ENCODE measurements at regions not wholly inside any gene's neighbourhood (a gene's known extent, or its start where the extent isn't known, plus 50 kb on each side); places are given as distances from the start of the nearest gene placed in this dataset.

DNA sequence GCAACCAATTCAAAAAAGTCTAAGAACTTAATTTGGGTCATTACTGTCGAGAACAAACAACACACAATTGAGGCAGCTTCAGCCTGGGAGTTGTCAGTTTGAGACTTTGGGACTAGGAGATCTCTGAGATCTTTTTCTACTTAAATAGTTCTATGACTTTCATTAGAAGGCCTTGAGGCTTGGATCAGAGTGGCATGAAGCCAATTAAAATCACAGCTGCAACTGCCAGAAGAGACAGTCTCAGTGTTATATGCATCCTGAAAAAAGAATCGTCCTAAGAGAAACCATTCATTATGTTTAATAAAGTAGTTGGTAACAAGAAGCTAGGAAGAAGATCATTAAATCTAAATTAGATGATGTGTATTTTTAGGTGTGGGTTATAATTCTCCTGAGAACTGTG lies 170.8 kb upstream of the RASSF8 start:
- Histone ChIP-seq H3K9me3 (no peaks in the 10 kb centered on the region), H3K4me1 (peaks cover 0 to 18% (median 9%) of the 10 kb centered on the region in 4 donors), H3K4me3 (no peak overlapping the region), H3K27ac (no peak overlapping the region), H3K36me3 (no peaks in the 10 kb centered on the region), H3K27me3 (no peaks in the 10 kb centered on the region)
- intact Hi-C loops (cut with DNase I; ENCODE audit: low total_unique reads), result no loop called here
- DNase-seq, result no peak
- no peak for TF ChIP-seq CTCF (IDR thresholded peaks at IDR 0.05)

- Histone ChIP-seq H3K4me1 (peaks cover 0 to 18% (median 9%) of the 10 kb centered on the region in 4 donors), H3K27me3 (no peaks in the 10 kb centered on the region), H3K4me3 (no peak overlapping the region), H3K36me3 (no peaks in the 10 kb centered on the region), H3K9me3 (no peaks in the 10 kb centered on the region), H3K27ac (peak overlapping the region in 1 of 2 donors; percentile 53)
- DNase-seq, result no peak
- no peak for TF ChIP-seq CTCF (IDR thresholded peaks at IDR 0.05)
- intact Hi-C loops (cut with DNase I; ENCODE audit: low total_unique reads), result no loop called here
Measured at GRCh38 chr12:25788707-25789442, 169.6 kb upstream of the RASSF8 start.

DNA sequence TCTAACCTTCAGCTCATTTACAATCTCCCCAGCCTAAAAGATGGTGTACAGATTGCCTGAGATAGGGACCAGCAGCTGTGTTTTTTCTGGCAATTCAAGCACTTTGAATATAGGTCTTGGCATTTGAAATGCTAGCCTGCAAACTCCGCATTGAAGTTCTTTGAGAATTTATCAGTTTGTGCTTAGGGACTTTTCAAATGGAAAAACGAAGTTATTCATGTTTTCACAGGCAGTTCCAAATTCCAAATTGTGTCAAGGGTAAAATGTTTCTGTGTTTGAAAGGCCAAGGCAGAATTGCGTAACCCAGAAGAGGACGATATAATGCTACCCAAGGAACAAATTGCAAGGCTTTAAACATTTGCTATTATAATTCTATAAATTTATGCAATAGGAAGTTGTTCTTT lies 168.9 kb upstream of the RASSF8 start:
- no peak for TF ChIP-seq CTCF (IDR thresholded peaks at IDR 0.05)
- Histone ChIP-seq H3K36me3 (no peaks in the 10 kb centered on the region), H3K27ac (peak overlapping the region in 1 of 2 donors; percentile 53), H3K9me3 (no peaks in the 10 kb centered on the region), H3K4me3 (no peak overlapping the region), H3K4me1 (peaks cover 0 to 18% (median 9%) of the 10 kb centered on the region in 4 donors), H3K27me3 (no peaks in the 10 kb centered on the region)
- intact Hi-C loops (cut with DNase I; ENCODE audit: low total_unique reads), result no loop called here
- DNase-seq, result no peak

DNA sequence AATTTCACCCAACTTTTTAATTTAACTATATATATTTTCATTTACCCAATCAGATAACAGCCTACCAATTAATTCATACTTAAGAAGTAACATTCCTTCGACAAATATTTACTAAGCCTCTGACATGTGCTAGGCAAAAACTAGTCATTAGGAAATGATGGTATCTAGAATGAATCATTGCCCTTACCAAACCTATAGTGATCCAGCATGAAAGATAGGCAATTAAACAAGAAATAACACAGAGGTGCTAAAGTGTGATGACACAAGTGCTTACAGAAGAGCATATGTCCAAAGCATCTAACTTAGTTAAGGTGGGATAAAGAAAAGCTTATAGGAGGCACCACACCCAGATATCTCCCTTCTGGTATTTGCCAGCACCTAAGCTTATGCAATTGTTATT lies 166.5 kb upstream of the RASSF8 start:
- Histone ChIP-seq H3K27me3 (no peaks in the 10 kb centered on the region), H3K4me1 (peaks cover 0 to 18% (median 9%) of the 10 kb centered on the region in 4 donors), H3K36me3 (no peaks in the 10 kb centered on the region), H3K27ac (no peak overlapping the region), H3K9me3 (no peaks in the 10 kb centered on the region), H3K4me3 (no peak overlapping the region)
- no peak for TF ChIP-seq CTCF (IDR thresholded peaks at IDR 0.05)
- intact Hi-C loops (cut with DNase I; ENCODE audit: low total_unique reads), result no loop called here
- DNase-seq, result no peak

DNA sequence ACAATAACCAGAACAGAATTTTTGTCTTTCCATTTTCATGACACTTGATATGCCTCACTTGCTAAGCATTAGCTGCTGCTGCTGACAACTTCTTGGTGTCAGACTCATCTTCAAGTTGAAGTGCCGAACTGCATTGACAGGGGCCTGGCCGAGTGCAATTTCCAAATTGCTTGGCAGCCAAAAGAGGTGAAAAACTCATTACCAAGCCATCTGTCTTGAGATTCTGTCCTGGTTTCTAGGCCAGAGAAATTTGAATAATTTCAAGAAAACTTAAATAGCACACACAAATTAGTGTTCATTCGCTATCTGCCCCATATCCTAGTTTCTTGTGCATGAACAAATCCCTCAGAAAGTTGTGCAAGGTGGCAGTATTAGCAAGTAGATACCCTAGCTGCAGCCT lies 165.3 kb upstream of the RASSF8 start:
- Histone ChIP-seq H3K9me3 (no peaks in the 10 kb centered on the region), H3K27ac (no peak overlapping the region), H3K4me3 (no peak overlapping the region), H3K36me3 (no peaks in the 10 kb centered on the region), H3K4me1 (peaks cover 0 to 18% (median 9%) of the 10 kb centered on the region in 4 donors), H3K27me3 (no peaks in the 10 kb centered on the region)
- intact Hi-C loops (cut with DNase I; ENCODE audit: low total_unique reads), result no loop called here
- no peak for TF ChIP-seq CTCF (IDR thresholded peaks at IDR 0.05)
- no peak for DNase-seq

Data from tibial artery (tissue), 4 donors.